Neutrophil (primary cell): ENCODE measurements at regions not wholly inside any gene's neighbourhood (a gene's known extent, or its start where the extent isn't known, plus 50 kb on each side); places are given as distances from the start of the nearest gene placed in this dataset.

Experiments used
- H3K27ac ChIP-seq: fragments of 200-600 bp; sonication (generic); 2 replicates; pipeline ENCODE4 v1.5.1; 2016; ENCODE audit warnings: mild to moderate bottlenecking, moderate library complexity
- H3K27me3 ChIP-seq: fragments of 200-600 bp; sonication (generic); 2 replicates; pipeline ENCODE4 v1.6.0; 2016; ENCODE audit warnings: mild to moderate bottlenecking
- H3K36me3 ChIP-seq: fragments of 200-600 bp; sonication (generic); 2 replicates; pipeline ENCODE4 v1.5.1; 2017
- H3K4me1 ChIP-seq, 2 experiments: fragments of 200-600 bp in 1 of 2; sonication (generic) in 1 of 2; 1 replicate in 1 of 2; 2 replicates in 1 of 2; pipeline versions ENCODE4 v1.5.1 to v1.6.1; 2013 to 2016; ENCODE audit warnings: low read depth in 1 of 2, low read length in 1 of 2, mild to moderate bottlenecking in 1 of 2, moderate library complexity in 1 of 2; ENCODE audit not compliant: control insufficient read depth in 1 of 2, insufficient read depth in 1 of 2
- H3K4me3 ChIP-seq, 2 experiments: fragments of 200-600 bp in 1 of 2; sonication (generic) in 1 of 2; 1 replicate in 1 of 2; 2 replicates in 1 of 2; pipeline ENCODE4 v1.5.1; 2013 to 2016; ENCODE audit warnings: low read depth in 1 of 2, low read length in 1 of 2, mild to moderate bottlenecking in 1 of 2, moderate library complexity in 1 of 2
- H3K9me3 ChIP-seq: fragments of 200-600 bp; sonication (generic); 2 replicates; pipeline ENCODE4 v1.5.1; 2016
- CTCF ChIP-seq: fragments of 200-600 bp; sonication (generic); IDR thresholded peaks from 2 replicates; pipeline ENCODE4 v1.5.1; 2016; ENCODE audit warnings: antibody characterized with exemption

GRCh38 chr10:123515661-123516060 is 150.5 kb upstream of the GPR26 start:
- Histone ChIP-seq H3K27ac (no peak overlapping the region), H3K9me3 (no peaks in the 10 kb centered on the region), H3K36me3 (no peaks in the 10 kb centered on the region), H3K4me3 (no peak overlapping the region), H3K27me3 (peaks cover 53% of the 10 kb centered on the region), H3K4me1 (no peaks in the 10 kb centered on the region)
- TF ChIP-seq CTCF: no peak

GRCh38 chr10:123516291-123516690 is 149.9 kb upstream of the GPR26 start:
- Histone ChIP-seq H3K27me3 (peaks cover 53% of the 10 kb centered on the region), H3K4me3 (no peak overlapping the region), H3K9me3 (no peaks in the 10 kb centered on the region), H3K4me1 (no peaks in the 10 kb centered on the region), H3K27ac (no peak overlapping the region), H3K36me3 (no peaks in the 10 kb centered on the region)
- TF ChIP-seq CTCF: no peak

- H3K36me3 ChIP-seq: no peaks in the 10 kb centered on the region
- H3K27me3 ChIP-seq: peaks cover 51% of the 10 kb centered on the region
- H3K27ac ChIP-seq: no peak overlapping the region
- H3K4me3 ChIP-seq: no peak overlapping the region
- no peaks in the 10 kb centered on the region for H3K9me3 ChIP-seq
- no peaks in the 10 kb centered on the region for H3K4me1 ChIP-seq
- TF ChIP-seq CTCF: no peak
Observed at GRCh38 chr10:123517426-123517825, 148.7 kb upstream of the GPR26 start.

DNA sequence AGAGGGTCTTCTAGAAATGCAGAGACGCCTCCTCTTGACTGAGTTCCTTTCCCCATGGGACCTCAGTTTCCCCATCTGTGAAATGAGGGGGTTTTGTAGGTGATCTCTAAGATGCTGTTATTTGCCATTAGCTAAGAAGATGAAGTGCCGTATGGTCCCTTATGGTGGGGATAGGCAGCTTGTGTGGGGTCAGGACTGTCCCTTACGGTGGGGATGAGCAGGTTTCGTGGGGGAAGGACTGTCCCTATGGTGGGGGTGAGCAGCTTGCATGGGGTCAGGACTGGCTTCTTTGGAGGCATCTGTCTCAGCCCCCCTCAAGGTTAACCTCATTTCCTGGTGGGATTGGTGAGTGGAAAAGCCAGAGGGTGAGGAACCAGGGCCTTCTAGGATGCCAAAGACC is 148.3 kb upstream of the GPR26 start:
- Histone ChIP-seq H3K4me1 (no peaks in the 10 kb centered on the region), H3K9me3 (no peaks in the 10 kb centered on the region), H3K4me3 (no peak overlapping the region)

DNA sequence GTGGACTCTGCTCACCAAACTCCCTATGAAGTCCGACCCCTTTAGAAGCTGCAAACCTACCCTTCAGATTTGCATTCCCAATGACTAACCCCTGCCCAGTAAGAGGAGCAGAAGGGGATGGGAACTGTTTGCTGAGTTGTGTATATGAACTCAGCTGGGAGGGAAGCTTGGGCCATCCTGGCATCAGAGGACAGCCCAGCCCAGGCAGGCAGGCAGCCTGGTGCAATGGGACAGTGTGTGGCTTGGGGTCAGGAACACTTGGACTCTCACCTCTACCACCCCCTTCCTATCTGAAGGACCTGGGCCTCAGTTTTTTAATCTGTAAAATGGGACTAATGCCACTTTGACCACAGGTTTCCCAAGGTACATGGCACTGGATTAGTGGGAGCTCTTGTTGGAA is 147.4 kb upstream of the GPR26 start:
- H3K4me3 ChIP-seq: no peak overlapping the region
- H3K9me3 ChIP-seq: no peaks in the 10 kb centered on the region
- no peaks in the 10 kb centered on the region for H3K4me1 ChIP-seq
- H3K36me3 ChIP-seq: no peaks in the 10 kb centered on the region
- no peak for TF ChIP-seq CTCF
- peaks cover 44% of the 10 kb centered on the region for H3K27me3 ChIP-seq
- H3K27ac ChIP-seq: no peak overlapping the region

More for the DNA sequence above, 148.3 kb upstream of the GPR26 start:
- TF ChIP-seq CTCF: no peak
- Histone ChIP-seq H3K36me3 (no peaks in the 10 kb centered on the region), H3K27me3 (peaks cover 46% of the 10 kb centered on the region), H3K27ac (no peak overlapping the region)

- Histone ChIP-seq H3K9me3 (no peaks in the 10 kb centered on the region), H3K4me3 (no peak overlapping the region), H3K27me3 (peaks cover 33% of the 10 kb centered on the region), H3K4me1 (no peaks in the 10 kb centered on the region), H3K36me3 (no peaks in the 10 kb centered on the region), H3K27ac (no peak overlapping the region)
- no peak for TF ChIP-seq CTCF
Observed at GRCh38 chr10:123519861-123520260, 146.3 kb upstream of the GPR26 start.
